ENCODE measurements at regions not wholly inside any gene's neighbourhood (a gene's known extent, or its start where the extent isn't known, plus 50 kb on each side); places are given as distances from the start of the nearest gene placed in this dataset.
A peak's percentile ranks its signal among the peaks of the same experiment; 100 is the strongest.

DNA sequence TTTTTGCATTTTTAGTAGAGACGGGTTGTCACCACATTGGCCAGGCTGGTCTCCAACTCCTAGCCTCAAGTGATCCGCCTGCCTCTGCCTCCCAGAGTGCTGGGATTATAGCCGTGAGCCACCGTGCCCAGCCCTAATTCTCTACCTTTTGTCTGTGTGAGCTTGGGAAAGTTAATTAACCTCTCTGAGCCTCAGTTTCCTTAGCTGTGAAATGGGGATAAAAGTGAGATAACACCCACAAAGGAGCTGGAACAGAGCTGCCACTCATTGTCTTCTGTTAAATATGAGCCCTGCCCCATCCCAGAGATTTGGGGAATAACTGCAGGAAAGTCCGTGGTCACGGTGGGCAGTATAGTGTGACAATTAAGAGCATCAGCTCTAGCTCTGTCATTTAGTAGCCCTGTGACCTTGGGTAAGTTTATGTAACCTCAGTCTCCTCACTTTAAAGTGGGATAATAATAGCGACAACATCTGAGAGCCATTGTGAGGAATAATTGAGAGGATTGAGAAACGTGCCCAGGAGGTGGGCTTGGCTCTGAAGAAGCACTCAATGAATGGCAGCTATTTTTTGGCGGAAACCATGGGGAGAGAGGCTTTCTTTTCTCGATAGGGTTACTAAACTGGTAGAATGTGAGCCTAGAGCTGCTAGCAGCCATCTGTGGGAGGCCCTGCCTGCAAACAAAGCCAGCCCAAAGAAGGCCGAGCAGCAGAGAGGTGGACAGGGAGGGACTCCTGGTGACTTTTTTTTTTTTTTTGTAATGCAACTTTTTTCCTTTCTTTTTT is 60.8 kb upstream of the MED13L start:
- no peak overlapping the region for H3K4me3 Mint-ChIP-seq
- H3K27ac Mint-ChIP-seq, result no peak overlapping the region
- H3K36me3 Mint-ChIP-seq (ENCODE audit: low read depth), result no peaks in the 10 kb centered on the region
- H3K9me3 Mint-ChIP-seq, result peaks cover 12% of the 10 kb centered on the region
- H3K27me3 Mint-ChIP-seq (ENCODE audit: low read depth), result peaks cover 4% of the 10 kb centered on the region
- TF ChIP-seq, protein P1, sequence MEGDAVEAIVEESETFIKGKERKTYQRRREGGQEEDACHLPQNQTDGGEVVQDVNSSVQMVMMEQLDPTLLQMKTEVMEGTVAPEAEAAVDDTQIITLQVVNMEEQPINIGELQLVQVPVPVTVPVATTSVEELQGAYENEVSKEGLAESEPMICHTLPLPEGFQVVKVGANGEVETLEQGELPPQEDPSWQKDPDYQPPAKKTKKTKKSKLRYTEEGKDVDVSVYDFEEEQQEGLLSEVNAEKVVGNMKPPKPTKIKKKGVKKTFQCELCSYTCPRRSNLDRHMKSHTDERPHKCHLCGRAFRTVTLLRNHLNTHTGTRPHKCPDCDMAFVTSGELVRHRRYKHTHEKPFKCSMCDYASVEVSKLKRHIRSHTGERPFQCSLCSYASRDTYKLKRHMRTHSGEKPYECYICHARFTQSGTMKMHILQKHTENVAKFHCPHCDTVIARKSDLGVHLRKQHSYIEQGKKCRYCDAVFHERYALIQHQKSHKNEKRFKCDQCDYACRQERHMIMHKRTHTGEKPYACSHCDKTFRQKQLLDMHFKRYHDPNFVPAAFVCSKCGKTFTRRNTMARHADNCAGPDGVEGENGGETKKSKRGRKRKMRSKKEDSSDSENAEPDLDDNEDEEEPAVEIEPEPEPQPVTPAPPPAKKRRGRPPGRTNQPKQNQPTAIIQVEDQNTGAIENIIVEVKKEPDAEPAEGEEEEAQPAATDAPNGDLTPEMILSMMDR (IDR thresholded peaks at IDR 0.05; ENCODE audit: unreplicated experiment in 3 of 3), result no peak
- no peaks in the 10 kb centered on the region for H3K4me1 Mint-ChIP-seq

DNA sequence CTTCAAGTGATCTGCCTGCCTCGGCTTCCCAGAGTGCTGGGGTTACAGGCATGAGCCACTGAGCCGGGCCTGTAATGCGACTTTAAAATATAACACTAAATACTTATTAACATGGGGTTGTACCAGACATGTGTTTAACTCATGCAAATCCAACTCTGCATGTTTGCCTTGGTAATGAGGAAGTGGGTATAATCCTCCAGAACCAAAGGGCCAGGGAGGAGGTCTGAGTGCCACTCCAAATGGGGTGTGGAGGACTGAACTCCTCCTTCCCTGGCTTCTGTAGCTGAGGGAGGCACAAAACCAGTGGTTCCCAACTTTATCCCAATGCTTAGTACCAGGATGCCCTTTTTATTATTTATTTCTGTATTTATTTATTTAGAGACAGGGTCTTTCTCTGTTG is 61.6 kb upstream of the MED13L start:
- Mint-ChIP-seq H3K27me3 (ENCODE audit: low read depth) (peaks cover 4% of the 10 kb centered on the region), H3K4me3 (no peak overlapping the region), H3K9me3 (peaks cover 16% of the 10 kb centered on the region), H3K36me3 (ENCODE audit: low read depth) (no peaks in the 10 kb centered on the region), H3K4me1 (no peaks in the 10 kb centered on the region), H3K27ac (no peak overlapping the region)
- TF ChIP-seq, protein P1 (IDR thresholded peaks at IDR 0.05; ENCODE audit: unreplicated experiment in 3 of 3), result no peak

DNA sequence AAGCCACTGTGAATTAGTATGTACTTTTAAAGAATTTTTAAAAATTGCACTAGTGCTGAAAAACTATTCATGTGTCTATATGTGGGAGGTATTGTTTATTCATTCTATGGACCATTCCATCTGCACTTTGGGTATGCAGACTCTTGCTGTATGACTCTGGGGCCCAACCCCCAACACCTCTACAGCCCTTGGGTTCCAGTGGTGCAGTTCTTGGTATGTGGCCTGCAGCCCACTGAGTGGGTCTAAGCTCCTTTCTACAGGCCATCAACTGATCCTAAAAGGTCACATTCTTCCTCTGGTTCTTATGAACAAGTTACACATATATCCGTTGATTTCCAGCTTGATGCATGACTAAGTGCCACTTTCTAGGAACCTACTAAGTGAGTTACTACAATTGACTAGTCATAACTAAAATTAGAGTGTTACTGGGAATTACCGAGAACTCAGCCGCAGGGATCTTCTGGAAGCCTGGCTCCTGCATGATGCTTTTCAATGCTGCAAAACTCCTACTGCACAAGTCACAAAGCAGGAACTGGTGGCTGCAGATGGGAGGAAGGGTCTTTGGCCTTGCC is 62.4 kb upstream of the MED13L start:
- Mint-ChIP-seq H3K27me3 (ENCODE audit: low read depth) (peaks cover 4% of the 10 kb centered on the region), H3K27ac (no peak overlapping the region), H3K4me1 (no peaks in the 10 kb centered on the region), H3K4me3 (no peak overlapping the region), H3K9me3 (peaks cover 22% of the 10 kb centered on the region), H3K36me3 (ENCODE audit: low read depth) (no peaks in the 10 kb centered on the region)
- TF ChIP-seq, protein P1 (IDR thresholded peaks at IDR 0.05; ENCODE audit: unreplicated experiment in 3 of 3), result no peak

DNA sequence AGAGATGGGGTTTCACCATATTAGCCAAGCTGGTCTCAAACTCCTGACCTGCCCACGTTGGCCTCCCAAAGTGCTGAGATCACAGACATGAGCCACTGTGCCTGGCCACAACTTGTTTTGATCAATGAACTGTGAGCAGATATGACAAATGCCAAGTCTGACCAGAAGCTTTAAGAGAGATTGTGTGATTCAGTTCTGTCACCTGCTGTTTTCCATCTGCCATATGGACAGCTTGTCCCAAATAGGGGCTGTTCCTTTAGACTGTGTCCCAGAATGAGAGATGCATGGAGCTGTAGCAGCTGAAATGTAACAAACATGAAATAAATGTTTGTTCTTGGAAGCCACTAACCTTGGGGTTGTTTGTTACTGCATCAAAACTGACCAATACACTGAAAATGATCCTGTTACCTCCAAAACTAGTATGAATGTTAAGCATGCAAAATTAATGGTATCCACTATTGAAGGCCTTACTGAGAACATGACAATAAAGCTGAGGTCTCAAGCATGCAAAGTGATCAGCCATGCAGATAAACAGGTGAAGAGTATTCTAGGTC is 65.9 kb upstream of the MED13L start:
- H3K27ac Mint-ChIP-seq, result no peak overlapping the region
- no peaks in the 10 kb centered on the region for H3K27me3 Mint-ChIP-seq (ENCODE audit: low read depth)
- H3K4me3 Mint-ChIP-seq, result no peak overlapping the region
- H3K36me3 Mint-ChIP-seq (ENCODE audit: low read depth), result no peaks in the 10 kb centered on the region
- TF ChIP-seq, protein P1 (IDR thresholded peaks at IDR 0.05; ENCODE audit: unreplicated experiment in 3 of 3), result no peak
- H3K4me1 Mint-ChIP-seq, result peaks cover 19% of the 10 kb centered on the region
- H3K9me3 Mint-ChIP-seq, result peaks cover 22% of the 10 kb centered on the region

DNA sequence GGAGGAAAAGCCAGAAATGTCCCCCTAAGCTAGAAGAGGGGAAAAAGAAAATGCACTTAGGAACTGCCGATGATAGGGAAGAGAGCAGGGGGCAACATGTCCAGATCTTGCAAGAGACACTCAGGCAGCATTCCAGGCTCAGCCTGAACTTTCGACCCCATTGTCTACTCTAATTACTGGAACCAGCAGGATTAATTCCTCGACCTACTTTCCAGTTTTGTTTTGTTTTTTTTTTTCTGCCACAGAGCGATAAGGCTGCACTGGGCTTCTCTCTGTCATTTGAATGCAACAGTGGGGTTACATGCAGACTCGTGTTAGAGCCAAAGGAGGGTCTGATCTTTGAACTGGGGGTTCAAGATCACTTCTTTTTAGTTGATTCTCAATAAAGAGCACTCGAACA is 68.7 kb upstream of the MED13L start:
- H3K27ac Mint-ChIP-seq, result peak overlapping the region; percentile 12 to 50 (median 34)
- no peaks in the 10 kb centered on the region for H3K27me3 Mint-ChIP-seq (ENCODE audit: low read depth)
- peaks cover 22% of the 10 kb centered on the region for H3K9me3 Mint-ChIP-seq
- H3K4me3 Mint-ChIP-seq, result no peak overlapping the region
- TF ChIP-seq, protein P1 (IDR thresholded peaks at IDR 0.05; ENCODE audit: unreplicated experiment in 3 of 3), result no peak
- H3K4me1 Mint-ChIP-seq, result peaks cover 23% of the 10 kb centered on the region
- H3K36me3 Mint-ChIP-seq (ENCODE audit: low read depth), result no peaks in the 10 kb centered on the region

All from nephron (organoid).